Fibroblast of gingiva (primary cell): ENCODE measurements at regions not wholly inside any gene's neighbourhood (a gene's known extent, or its start where the extent isn't known, plus 50 kb on each side); places are given as distances from the start of the nearest gene placed in this dataset.
"Not testable (repeated sequence)": the region's sequence is repeated elsewhere in the genome, so short reads cannot be mapped to it uniquely, and the experiment has no call there.

ENCODE experiments used
- DNase-seq: peaks from one replicate; pipeline ENCODE4 v3.0.0-alpha.2; 2011; ENCODE audit warnings: low read depth

- no peak for DNase-seq
These were observed 1048.6 kb downstream of the PCDH7 start for GRCh38 chr4:31768756-31769155.

- no peak for DNase-seq
These were observed 1063.1 kb downstream of the PCDH7 start for GRCh38 chr4:31783311-31783710.

- DNase-seq, result no peak
These were observed 1064.4 kb downstream of the PCDH7 start for GRCh38 chr4:31784558-31784957.

- no peak for DNase-seq
These were observed 1067.5 kb downstream of the PCDH7 start for GRCh38 chr4:31787701-31788100.

GRCh38 chr4:31788676-31789075 is 1068.5 kb downstream of the PCDH7 start:
- DNase-seq, result no peak

- no peak for DNase-seq
These were observed 1071.5 kb downstream of the PCDH7 start for GRCh38 chr4:31791666-31792065.

- DNase-seq, result no peak
These were observed 1073.7 kb downstream of the PCDH7 start for GRCh38 chr4:31793907-31794306.

- not testable (repeated sequence) for DNase-seq
These were observed 1076.9 kb downstream of the PCDH7 start for GRCh38 chr4:31797052-31797451.

GRCh38 chr4:31803526-31804195 is 1083.5 kb downstream of the PCDH7 start:
- DNase-seq, result no peak

- DNase-seq, result no peak
These were observed 1086.9 kb downstream of the PCDH7 start for GRCh38 chr4:31807036-31807435.

GRCh38 chr4:31844350-31844749 is 1124.2 kb downstream of the PCDH7 start:
- DNase-seq, result no peak

GRCh38 chr4:31851946-31852345 is 1131.8 kb downstream of the PCDH7 start:
- DNase-seq, result no peak

GRCh38 chr4:31877429-31877828 is 1157.3 kb downstream of the PCDH7 start:
- no peak for DNase-seq

- DNase-seq, result not testable (repeated sequence)
These were observed 1160.7 kb downstream of the PCDH7 start for GRCh38 chr4:31880837-31881236.

- DNase-seq, result no peak
These were observed 1176.2 kb downstream of the PCDH7 start for GRCh38 chr4:31896349-31896748.

GRCh38 chr4:31905363-31905762 is 1185.2 kb downstream of the PCDH7 start:
- DNase-seq, result no peak

- no peak for DNase-seq
These were observed 1188.1 kb downstream of the PCDH7 start for GRCh38 chr4:31908261-31908660.

GRCh38 chr4:31917334-31917733 is 1197.2 kb downstream of the PCDH7 start:
- DNase-seq, result no peak

GRCh38 chr4:31918891-31919290 is 1198.7 kb downstream of the PCDH7 start:
- peak; percentile 39 for DNase-seq

GRCh38 chr4:31923634-31924033 is 1203.5 kb downstream of the PCDH7 start:
- no peak for DNase-seq

- peak; percentile 54 for DNase-seq
These were observed 1209.6 kb downstream of the PCDH7 start for GRCh38 chr4:31929676-31930345.

- DNase-seq, result no peak
These were observed 1226.3 kb downstream of the PCDH7 start for GRCh38 chr4:31946456-31946855.

- DNase-seq, result no peak
These were observed 1226.9 kb downstream of the PCDH7 start for GRCh38 chr4:31947101-31947500.

- no peak for DNase-seq
These were observed 1228.9 kb downstream of the PCDH7 start for GRCh38 chr4:31949045-31949444.
